ENCODE measurements at regions not wholly inside any gene's neighbourhood (a gene's known extent, or its start where the extent isn't known, plus 50 kb on each side); places are given as distances from the start of the nearest gene placed in this dataset.

- Mint-ChIP-seq H3K27ac (no peak overlapping the region), H3K27me3 (ENCODE audit: low read depth in 3 of 3) (peaks cover 0 to 1% (median 0%) of the 10 kb centered on the region in 3 donors), H3K4me1 (no peaks in the 10 kb centered on the region), H3K9me3 (peaks cover 0 to 8% (median 3%) of the 10 kb centered on the region in 7 donors), H3K4me3 (no peak overlapping the region), H3K36me3 (no peaks in the 10 kb centered on the region)
- WGBS (ENCODE audit: insufficient coverage), result 100% methylated on average over 1 of the region's 2 CpGs
- Histone ChIP-seq H2AFZ (ENCODE audit: insufficient read depth, low read depth, low read length, poor library complexity, severe bottlenecking) (no peak overlapping the region), H3K4me1 (ENCODE audit: control insufficient read depth in 1 of 2, insufficient read depth in 2 of 2, low read length in 2 of 2) (no peaks in the 10 kb centered on the region), H3K4me3 (replicated peaks in 1 of 3; ENCODE audit: low read depth in 2 of 3, low read length in 3 of 3) (no peak overlapping the region), H3K79me2 (ENCODE audit: insufficient read depth, low read length) (no peaks in the 10 kb centered on the region), H3K27ac (ENCODE audit: low read depth in 1 of 2, low read length in 2 of 2) (no peak overlapping the region), H3K4me2 (replicated peaks; ENCODE audit: extremely low read depth, low read length, poor library complexity, severe bottlenecking) (no peak overlapping the region), H3K9me3 (replicated peaks in 1 of 2; ENCODE audit: control insufficient read depth in 1 of 2, insufficient read depth in 1 of 2, low read length in 2 of 2) (no peaks in the 10 kb centered on the region), H4K20me1 (ENCODE audit: insufficient read depth, low read length) (no peaks in the 10 kb centered on the region), H3K36me3 (replicated peaks in 1 of 2; ENCODE audit: control insufficient read depth in 1 of 2, insufficient read depth in 2 of 2, low read length in 2 of 2) (no peaks in the 10 kb centered on the region), H3K27me3 (ENCODE audit: control insufficient read depth in 2 of 2, insufficient read depth in 2 of 2, low read length in 2 of 2) (no peaks in the 10 kb centered on the region), H3K9ac (ENCODE audit: insufficient read depth, low read length, poor library complexity, severe bottlenecking) (no peak overlapping the region)
- intact Hi-C loops (cut with micrococcal nuclease), result no loop called here
- TF ChIP-seq CTCF (IDR thresholded peaks at IDR 0.05), result no peak
- DNase-seq, result no peak
Measured at GRCh38 chr20:21840991-21841390, 135.5 kb downstream of the PAX1 start.

GRCh38 chr20:21839982-21840381 is 134.5 kb downstream of the PAX1 start:
- Histone ChIP-seq H3K36me3 (replicated peaks in 1 of 2; ENCODE audit: control insufficient read depth in 1 of 2, insufficient read depth in 2 of 2, low read length in 2 of 2) (no peaks in the 10 kb centered on the region), H3K79me2 (ENCODE audit: insufficient read depth, low read length) (no peaks in the 10 kb centered on the region), H2AFZ (ENCODE audit: insufficient read depth, low read depth, low read length, poor library complexity, severe bottlenecking) (no peak overlapping the region), H3K9me3 (replicated peaks in 1 of 2; ENCODE audit: control insufficient read depth in 1 of 2, insufficient read depth in 1 of 2, low read length in 2 of 2) (no peaks in the 10 kb centered on the region), H3K4me3 (replicated peaks in 1 of 3; ENCODE audit: low read depth in 2 of 3, low read length in 3 of 3) (no peak overlapping the region), H3K9ac (ENCODE audit: insufficient read depth, low read length, poor library complexity, severe bottlenecking) (no peak overlapping the region), H3K27ac (ENCODE audit: low read depth in 1 of 2, low read length in 2 of 2) (no peak overlapping the region), H3K4me1 (ENCODE audit: control insufficient read depth in 1 of 2, insufficient read depth in 2 of 2, low read length in 2 of 2) (no peaks in the 10 kb centered on the region), H3K27me3 (ENCODE audit: control insufficient read depth in 2 of 2, insufficient read depth in 2 of 2, low read length in 2 of 2) (no peaks in the 10 kb centered on the region), H4K20me1 (ENCODE audit: insufficient read depth, low read length) (no peaks in the 10 kb centered on the region), H3K4me2 (replicated peaks; ENCODE audit: extremely low read depth, low read length, poor library complexity, severe bottlenecking) (no peak overlapping the region)
- Mint-ChIP-seq H3K4me3 (no peak overlapping the region), H3K9me3 (peaks cover 0 to 8% (median 3%) of the 10 kb centered on the region in 7 donors), H3K27me3 (ENCODE audit: low read depth in 3 of 3) (peaks cover 0 to 1% (median 0%) of the 10 kb centered on the region in 3 donors), H3K4me1 (no peaks in the 10 kb centered on the region), H3K36me3 (no peaks in the 10 kb centered on the region), H3K27ac (no peak overlapping the region)
- WGBS (ENCODE audit: insufficient coverage), result 99% methylated on average over 7 of the region's 12 CpGs
- DNase-seq, result no peak
- intact Hi-C loops (cut with micrococcal nuclease), result no loop called here
- no peak for TF ChIP-seq CTCF (IDR thresholded peaks at IDR 0.05)

Data from CD14-positive monocyte (primary cell).